SU-DHL-6 (cell line): ENCODE measurements at regions not wholly inside any gene's neighbourhood (a gene's known extent, or its start where the extent isn't known, plus 50 kb on each side); places are given as distances from the start of the nearest gene placed in this dataset.

Source experiments
- H2AFZ ChIP-seq: fragments of 200-600 bp; sonication (generic); 2 replicates; pipeline ENCODE4 v1.6.1; 2014; ENCODE audit warnings: low read depth, mild to moderate bottlenecking, moderate library complexity, mixed read lengths, antibody characterized with exemption, low read length; ENCODE audit not compliant: severe bottlenecking
- H3F3A ChIP-seq: fragments of 200-600 bp; shearing (Covaris generic); 2 replicates; pipeline ENCODE4 v1.6.0; 2016; ENCODE audit warnings: antibody characterized with exemption, mild to moderate bottlenecking; ENCODE audit not compliant: insufficient read depth
- H3K27ac ChIP-seq: fragments of 200-600 bp; sonication (generic); 2 replicates; pipeline ENCODE4 v1.5.1; 2016; ENCODE audit warnings: low read depth, mild to moderate bottlenecking, low read length, moderate library complexity, mixed read lengths
- H3K27me3 ChIP-seq: fragments of 200-600 bp; sonication (generic), shearing (Covaris generic); 2 replicates; pipeline ENCODE4 v1.6.0; 2014; ENCODE audit warnings: mild to moderate bottlenecking, low read length
- H3K36me3 ChIP-seq: fragments of 200-600 bp; sonication (generic); 2 replicates; pipeline ENCODE4 v1.6.1; 2014; ENCODE audit warnings: mild to moderate bottlenecking, low read length, mixed read lengths
- H3K4me2 ChIP-seq: fragments of 300-600, 200-600 bp; shearing (Covaris generic), sonication (generic); 2 replicates; pipeline ENCODE4 v1.6.0; 2014; ENCODE audit warnings: low read length, low read depth, mild to moderate bottlenecking; ENCODE audit not compliant: poor library complexity, severe bottlenecking
- H3K4me3 ChIP-seq: fragments of 200-600 bp; sonication (generic); 2 replicates; pipeline ENCODE4 v1.5.1; 2014; ENCODE audit warnings: antibody characterized with exemption, low read length, mild to moderate bottlenecking, mixed read lengths; ENCODE audit not compliant: insufficient read depth, poor library complexity, severe bottlenecking
- H3K79me2 ChIP-seq: fragments of 200-600 bp; sonication (generic); 2 replicates; pipeline ENCODE4 v1.6.1; 2014; ENCODE audit warnings: mild to moderate bottlenecking, low read length, moderate library complexity; ENCODE audit not compliant: insufficient read depth
- H3K9ac ChIP-seq: fragments of 200-600 bp; sonication (generic); 2 replicates; pipeline ENCODE4 v1.7.0; 2014; ENCODE audit warnings: mild to moderate bottlenecking, low read length
- H3K9me2 ChIP-seq: fragments of 200-600 bp; sonication (generic); replicated peaks from 2 replicates; pipeline ENCODE4 v1.6.1; 2014; ENCODE audit warnings: low read length; ENCODE audit not compliant: insufficient read depth
- H3K9me3 ChIP-seq: fragments of 200-600 bp; sonication (generic); 2 replicates; pipeline ENCODE4 v1.6.1; 2014; ENCODE audit warnings: low read length, mixed read lengths; ENCODE audit not compliant: insufficient read depth
- H4K20me1 ChIP-seq: fragments of 200-600 bp; sonication (generic); 2 replicates; pipeline ENCODE4 v1.6.1; 2014; ENCODE audit warnings: low read depth, mild to moderate bottlenecking, antibody characterized with exemption, low read length, moderate library complexity, mixed read lengths
- EZH2phosphoT487 ChIP-seq: fragments of 200-600 bp; sonication (generic), shearing (Covaris generic); conservative IDR thresholded peaks from 2 replicates; pipeline ENCODE4 v1.6.1; 2018; ENCODE audit warnings: mild to moderate bottlenecking, antibody characterized with exemption, low read length, moderate library complexity, mixed read lengths
- TF ChIP-seq, protein P1 (sequence below): fragments of 200-600 bp; sonication (generic); IDR thresholded peaks from one replicate; pipeline ENCODE4 v1.5.1; 2017; ENCODE audit warnings: antibody characterized with exemption, mild to moderate bottlenecking, low read length, moderate library complexity; ENCODE audit not compliant: insufficient read depth, poor library complexity, severe bottlenecking

DNA sequence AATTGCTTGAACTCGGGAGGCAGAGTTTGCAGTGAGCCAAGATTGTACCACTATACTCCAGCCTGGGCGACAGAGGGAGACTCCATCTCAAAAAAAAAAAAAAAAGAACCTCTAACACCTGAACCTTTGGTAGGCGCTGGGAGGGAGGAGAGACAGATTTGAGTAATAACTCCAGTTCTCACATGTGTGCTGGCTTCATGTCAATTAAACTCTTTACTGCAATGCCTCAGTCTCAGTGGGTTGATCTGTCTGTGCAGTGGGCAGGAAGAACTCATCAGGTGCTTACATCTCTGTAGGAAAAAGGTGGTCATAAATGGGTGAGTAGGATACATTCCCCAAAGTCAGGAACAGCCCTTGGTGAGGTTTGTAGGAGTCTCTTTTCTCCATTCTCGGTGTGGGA, 85.1 kb upstream of the ABCC4 start:
- Histone ChIP-seq H3K9me3 (no peaks in the 10 kb centered on the region), H3K27me3 (no peaks in the 10 kb centered on the region), H3K4me2 (no peak overlapping the region), H3K9me2 (no peaks in the 10 kb centered on the region), H3K79me2 (no peaks in the 10 kb centered on the region), H3F3A (no peaks in the 10 kb centered on the region), H3K27ac (no peak overlapping the region), H3K9ac (no peak overlapping the region), H2AFZ (no peak overlapping the region), H4K20me1 (no peaks in the 10 kb centered on the region), H3K4me3 (no peak overlapping the region), H3K36me3 (no peaks in the 10 kb centered on the region)
- no peak for TF ChIP-seq EZH2phosphoT487
- TF ChIP-seq, protein P1, sequence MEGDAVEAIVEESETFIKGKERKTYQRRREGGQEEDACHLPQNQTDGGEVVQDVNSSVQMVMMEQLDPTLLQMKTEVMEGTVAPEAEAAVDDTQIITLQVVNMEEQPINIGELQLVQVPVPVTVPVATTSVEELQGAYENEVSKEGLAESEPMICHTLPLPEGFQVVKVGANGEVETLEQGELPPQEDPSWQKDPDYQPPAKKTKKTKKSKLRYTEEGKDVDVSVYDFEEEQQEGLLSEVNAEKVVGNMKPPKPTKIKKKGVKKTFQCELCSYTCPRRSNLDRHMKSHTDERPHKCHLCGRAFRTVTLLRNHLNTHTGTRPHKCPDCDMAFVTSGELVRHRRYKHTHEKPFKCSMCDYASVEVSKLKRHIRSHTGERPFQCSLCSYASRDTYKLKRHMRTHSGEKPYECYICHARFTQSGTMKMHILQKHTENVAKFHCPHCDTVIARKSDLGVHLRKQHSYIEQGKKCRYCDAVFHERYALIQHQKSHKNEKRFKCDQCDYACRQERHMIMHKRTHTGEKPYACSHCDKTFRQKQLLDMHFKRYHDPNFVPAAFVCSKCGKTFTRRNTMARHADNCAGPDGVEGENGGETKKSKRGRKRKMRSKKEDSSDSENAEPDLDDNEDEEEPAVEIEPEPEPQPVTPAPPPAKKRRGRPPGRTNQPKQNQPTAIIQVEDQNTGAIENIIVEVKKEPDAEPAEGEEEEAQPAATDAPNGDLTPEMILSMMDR, result no peak

DNA sequence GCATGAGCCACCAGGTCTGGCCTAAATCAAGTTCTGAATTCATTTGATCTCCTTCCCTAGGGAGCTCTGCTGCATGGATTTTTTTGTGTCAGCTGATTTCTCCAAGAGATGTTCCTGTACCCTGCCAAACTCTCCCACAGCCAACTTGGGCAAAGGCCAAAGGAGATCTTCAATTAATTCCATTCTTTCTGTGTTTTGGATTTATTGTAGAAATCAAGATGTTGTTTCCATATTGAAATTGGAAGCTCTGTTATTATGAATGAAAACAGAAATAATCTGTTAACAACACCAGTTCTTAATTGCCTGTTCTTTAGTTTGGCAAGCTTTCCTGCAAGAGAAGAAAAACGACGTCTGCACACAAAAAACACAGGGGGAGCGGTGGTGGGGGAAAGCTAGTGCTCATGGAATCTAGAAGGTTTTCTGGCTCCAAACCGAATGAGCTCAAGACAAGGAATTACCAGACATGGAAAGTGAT, 86.5 kb upstream of the ABCC4 start:
- Histone ChIP-seq H3K4me2 (no peak overlapping the region), H3K9me2 (no peaks in the 10 kb centered on the region), H2AFZ (no peak overlapping the region), H3F3A (no peaks in the 10 kb centered on the region), H3K9ac (no peak overlapping the region), H3K79me2 (no peaks in the 10 kb centered on the region), H3K9me3 (no peaks in the 10 kb centered on the region), H3K27me3 (no peaks in the 10 kb centered on the region), H3K27ac (no peak overlapping the region), H3K36me3 (no peaks in the 10 kb centered on the region), H3K4me3 (no peak overlapping the region), H4K20me1 (no peaks in the 10 kb centered on the region)
- TF ChIP-seq, protein P1, result no peak
- no peak for TF ChIP-seq EZH2phosphoT487

DNA sequence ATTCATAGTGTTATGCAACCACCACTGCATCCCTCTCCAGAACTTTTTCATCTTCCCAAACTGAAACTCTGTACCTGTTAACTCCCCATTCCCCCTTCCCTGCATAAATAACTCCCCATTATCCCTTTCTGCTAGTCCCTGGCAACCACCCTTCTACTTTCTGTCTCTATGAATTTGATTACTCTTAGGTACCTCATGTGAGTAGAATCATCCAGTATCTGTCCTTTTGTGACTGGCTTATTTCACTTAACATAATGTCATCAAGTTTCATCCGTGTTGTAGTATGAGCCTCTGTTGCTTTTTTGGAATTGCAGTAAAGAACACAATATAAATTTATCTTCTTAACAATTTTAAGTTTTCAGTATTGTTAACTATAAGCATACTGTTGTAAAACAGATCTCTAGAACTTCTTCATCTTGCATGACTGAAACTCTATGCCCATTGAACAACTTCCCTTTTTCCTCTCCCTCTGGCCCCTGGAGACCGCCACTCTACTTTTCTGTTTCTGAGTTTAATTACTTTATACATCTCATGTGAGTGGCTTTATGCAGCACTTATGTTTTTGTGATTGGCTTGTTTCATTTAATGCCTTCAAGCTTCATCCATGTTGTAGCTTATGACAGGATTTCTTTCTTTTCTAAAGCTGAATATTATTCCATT, 87.3 kb upstream of the ABCC4 start:
- Histone ChIP-seq H3K27me3 (no peaks in the 10 kb centered on the region), H3K4me2 (no peak overlapping the region), H2AFZ (no peak overlapping the region), H3K9me3 (no peaks in the 10 kb centered on the region), H3K36me3 (no peaks in the 10 kb centered on the region), H3K9me2 (no peaks in the 10 kb centered on the region), H4K20me1 (no peaks in the 10 kb centered on the region), H3K27ac (no peak overlapping the region), H3K4me3 (no peak overlapping the region), H3K9ac (no peak overlapping the region), H3F3A (no peaks in the 10 kb centered on the region), H3K79me2 (no peaks in the 10 kb centered on the region)
- TF ChIP-seq, protein P1, result no peak
- TF ChIP-seq EZH2phosphoT487, result no peak
